NCI-H1092 treated with DMSO at 0.1 percent for 48 hours (cell line): ENCODE measurements at regions not wholly inside any gene's neighbourhood (a gene's known extent, or its start where the extent isn't known, plus 50 kb on each side); places are given as distances from the start of the nearest gene placed in this dataset.
"Not testable (repeated sequence)": the region's sequence is repeated elsewhere in the genome, so short reads cannot be mapped to it uniquely, and the experiment has no call there.

Experiments
- DNase-seq: peaks from one replicate; lab custom pipeline; 2025; lab: John Stamatoyannopoulos, UW

DNA sequence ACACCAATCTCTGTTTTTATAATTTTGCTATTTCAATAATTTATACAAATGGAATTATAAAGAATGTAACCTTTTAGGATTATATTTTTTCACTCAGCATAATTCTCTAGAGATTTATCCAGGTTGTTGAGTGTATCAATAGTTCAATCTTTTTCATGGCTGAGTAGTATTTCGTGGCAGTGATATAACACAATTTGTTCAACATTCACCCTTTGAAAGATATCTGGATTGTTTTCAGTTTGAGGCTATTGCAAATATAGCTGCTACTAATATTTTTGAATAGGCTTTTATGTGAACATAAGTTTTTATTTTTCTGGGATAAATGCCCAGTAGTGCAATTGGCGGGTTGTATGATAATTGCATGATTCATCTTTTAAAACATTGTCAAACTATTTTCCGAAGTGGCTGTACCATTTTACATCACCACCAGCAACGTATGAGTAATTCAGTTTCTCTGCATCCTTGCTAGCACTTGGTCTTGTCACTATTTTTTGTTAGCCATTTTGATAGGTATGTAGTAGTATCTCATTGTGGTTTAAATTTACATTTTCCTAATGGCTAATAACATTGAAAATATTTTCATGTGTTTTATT lies 55.6 kb upstream of the ABCD3 start:
- no peak for DNase-seq

GRCh38 chr1:94358630-94359599 lies 59.3 kb upstream of the ABCD3 start:
- no peak for DNase-seq

- no peak for DNase-seq
Observed at GRCh38 chr1:94357661-94358060, 60.5 kb upstream of the ABCD3 start.

DNA sequence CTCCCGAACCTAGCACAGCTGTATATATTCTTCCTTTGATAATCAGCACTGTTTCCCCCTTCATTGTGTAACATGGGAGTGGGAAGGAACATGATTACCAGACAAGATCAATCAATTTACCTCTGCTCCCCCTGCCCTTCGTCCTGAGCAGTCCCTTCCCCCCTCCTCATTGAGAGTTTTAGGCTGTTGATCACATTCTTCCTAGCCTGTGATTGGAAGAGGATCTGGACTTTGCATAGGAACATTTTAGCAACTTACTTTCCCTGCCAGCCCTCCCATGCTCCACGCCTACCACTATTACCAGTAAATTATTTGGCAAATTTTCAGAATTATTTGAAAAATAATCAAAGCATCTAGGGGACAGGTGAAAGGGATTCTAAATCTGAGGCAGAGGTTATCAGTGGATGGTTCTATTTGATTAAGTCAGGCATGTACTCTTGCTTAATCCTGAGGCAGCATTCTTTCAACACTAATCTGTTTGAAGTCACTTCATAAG lies 62.7 kb upstream of the ABCD3 start:
- DNase-seq: no peak

DNA sequence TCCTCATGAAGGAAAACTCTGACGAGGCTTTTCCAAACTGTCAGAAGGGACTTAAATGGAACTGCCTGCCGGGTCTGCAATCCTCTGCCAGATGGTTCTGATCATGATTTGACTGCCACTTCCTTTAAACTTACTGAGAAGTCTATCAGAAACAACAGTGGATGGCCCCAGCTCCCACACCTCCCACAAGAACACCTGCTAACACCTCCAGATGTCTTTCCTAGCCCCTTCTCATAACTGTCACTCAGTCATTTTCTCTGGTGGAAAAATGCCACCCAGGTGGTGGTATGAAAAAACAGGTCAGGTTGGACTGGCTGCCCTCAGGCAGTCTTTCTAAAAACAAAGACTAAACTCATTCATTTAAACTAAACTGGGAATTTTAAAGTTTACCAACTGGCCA lies 66.7 kb upstream of the ABCD3 start:
- DNase-seq: no peak

GRCh38 chr1:94350350-94350924 lies 67.8 kb upstream of the ABCD3 start:
- no peak for DNase-seq

DNA sequence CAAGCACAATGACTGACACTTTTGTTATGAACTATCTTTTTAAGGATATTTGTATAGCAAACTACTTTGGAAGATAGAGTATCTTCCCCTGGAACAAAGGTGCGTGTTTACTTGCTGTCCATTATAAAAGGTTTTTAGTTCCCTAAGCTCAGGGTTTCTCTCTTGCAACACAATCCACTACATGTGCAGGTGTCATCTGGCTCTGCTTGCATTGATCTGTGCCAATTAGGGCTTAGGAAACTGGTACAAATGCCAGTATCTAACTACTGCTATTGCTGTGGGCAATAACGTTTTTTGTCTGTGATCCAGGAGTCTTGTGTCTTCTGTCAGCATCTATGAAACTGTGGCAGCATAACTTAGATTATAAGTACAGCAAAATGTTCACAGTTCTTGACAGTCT lies 68.3 kb upstream of the ABCD3 start:
- no peak for DNase-seq

- not testable (repeated sequence) for DNase-seq
Observed at GRCh38 chr1:94348386-94348785, 69.8 kb upstream of the ABCD3 start.

- DNase-seq: no peak
Observed at GRCh38 chr1:94345148-94345721, 73.0 kb upstream of the ABCD3 start.

DNA sequence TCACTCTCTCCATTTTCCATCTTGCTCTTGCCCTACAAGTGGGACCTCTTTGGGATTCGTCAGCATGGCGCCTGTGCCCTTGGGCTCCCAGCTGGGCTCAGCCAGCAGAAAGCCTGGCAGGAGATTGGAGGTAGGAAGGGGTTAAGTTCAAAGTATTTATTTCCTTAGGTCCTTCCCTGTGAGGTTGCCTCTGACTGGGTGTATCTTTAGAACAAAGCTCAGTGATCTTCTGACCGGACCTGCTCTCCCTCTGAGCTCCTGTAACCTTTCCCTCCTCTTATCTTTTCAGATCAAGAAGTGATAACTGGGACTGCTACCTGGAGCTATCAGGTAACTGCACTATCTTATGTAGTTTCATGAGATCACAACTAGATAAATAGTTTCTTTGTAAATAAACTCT lies 75.8 kb upstream of the ABCD3 start:
- DNase-seq: no peak

DNA sequence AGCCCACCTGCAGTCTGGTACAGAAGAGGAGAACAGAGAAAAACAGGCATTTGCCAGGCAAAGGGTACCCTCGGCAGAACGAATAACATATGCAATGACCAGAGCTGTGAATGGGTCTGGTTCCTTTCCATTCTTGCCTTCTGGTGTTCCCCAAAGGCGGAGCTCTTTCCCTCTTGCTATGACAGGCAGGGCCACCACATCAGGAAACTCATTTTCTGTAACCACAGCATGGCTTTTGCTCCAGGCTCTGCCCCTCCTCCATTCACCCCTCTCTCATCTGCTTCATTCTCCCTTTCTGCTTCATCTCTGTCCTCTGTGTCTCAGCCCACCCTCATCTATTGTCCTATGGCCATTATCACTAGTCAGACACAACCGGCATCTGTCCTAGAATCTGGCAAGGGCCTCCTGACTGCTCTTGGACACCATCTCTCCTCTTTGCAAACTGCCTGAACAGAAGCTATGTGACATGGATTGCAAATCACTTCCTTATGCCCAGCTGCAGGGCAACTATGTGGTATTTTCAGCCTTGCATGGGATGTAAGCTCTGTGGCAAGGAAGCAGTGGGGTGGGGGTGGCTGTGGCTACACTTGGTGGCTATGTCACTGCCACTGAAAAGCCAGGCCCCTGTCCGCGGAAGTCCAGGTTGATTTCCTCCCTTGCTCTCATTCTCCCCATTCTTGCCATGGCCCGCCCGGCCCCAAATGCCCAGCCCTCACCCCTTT lies 78.8 kb upstream of the ABCD3 start:
- no peak for DNase-seq

GRCh38 chr1:94336991-94337390 lies 81.2 kb upstream of the ABCD3 start:
- DNase-seq: no peak

DNA sequence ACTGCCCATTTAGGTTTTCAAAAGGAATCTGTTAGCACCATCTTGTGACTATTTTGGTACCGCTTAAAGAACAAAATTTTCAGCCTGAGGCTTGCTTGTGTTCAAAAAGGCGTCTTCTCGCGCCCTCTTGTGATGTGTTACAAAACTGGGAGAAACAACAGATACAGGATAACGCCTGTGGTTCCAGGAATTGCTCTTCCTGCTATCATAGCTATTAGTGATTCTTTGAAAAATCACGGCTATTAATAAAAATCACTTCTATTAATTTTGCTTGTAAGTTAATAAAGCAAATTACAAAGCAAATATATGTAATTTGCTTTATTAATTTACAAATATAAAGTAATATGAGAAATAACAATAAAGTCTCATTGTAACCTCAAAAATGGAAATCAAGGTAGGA lies 82.2 kb upstream of the ABCD3 start:
- DNase-seq: peak; percentile 81

DNA sequence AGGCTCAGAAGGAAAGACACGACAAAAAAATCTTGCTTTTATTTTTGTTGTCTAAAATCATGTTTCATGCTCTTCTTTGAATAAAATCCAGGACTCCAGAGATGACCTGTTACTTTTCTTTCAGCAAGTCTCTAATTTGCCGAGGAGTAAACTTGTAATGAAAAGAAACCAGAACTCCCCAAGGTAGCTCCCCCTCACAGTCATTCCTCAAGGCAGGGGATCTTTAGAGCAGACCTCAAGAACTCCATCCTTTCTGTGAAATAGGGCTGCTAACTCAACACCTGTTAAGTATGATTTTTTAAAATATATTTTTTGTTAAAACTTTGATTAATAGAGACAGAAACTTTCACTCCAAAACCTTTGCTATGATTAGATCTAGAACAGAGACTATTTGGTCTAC lies 82.7 kb upstream of the ABCD3 start:
- DNase-seq: no peak

DNA sequence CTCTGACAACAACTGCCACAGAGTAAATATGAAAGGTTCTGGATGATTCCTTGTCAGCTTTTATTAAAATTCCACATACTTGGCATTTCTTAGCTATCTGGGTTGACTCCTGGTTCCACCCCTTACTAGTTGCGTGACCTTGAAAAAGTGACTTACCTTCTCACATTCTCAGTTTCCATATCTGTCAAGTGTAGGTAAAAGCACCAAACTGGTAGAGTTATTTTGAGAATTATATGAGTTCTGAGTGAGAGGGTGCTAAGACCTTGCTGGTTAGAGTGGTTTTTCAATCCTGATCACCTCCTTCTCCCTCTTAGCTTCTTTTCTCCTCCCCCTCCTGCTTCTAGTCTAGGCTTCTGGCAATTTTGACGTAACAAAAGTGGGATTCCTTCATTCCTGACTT lies 83.4 kb upstream of the ABCD3 start:
- DNase-seq: no peak

DNA sequence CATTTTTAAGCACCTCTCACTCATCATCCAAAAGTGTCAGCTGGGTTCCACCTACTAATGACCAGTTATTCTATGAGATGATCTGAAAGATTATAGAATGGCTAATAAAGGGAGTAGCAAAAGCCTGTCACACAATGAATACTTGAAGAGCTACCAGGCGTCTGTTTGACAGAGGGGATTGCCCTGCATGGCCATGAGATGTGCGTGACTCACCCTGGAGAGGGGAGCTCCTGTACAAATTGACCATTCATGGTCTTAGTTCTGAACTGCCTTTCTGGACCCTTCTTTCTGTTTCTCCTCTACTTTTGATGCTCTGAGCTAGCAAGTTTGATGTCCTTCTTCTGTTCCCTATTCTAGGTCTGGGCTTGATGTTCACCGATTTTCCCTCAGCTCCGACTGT lies 85.2 kb upstream of the ABCD3 start:
- DNase-seq: peak; percentile 29

- no peak for DNase-seq
Observed at GRCh38 chr1:94332516-94332915, 85.7 kb upstream of the ABCD3 start.

GRCh38 chr1:94329986-94330385 lies 88.2 kb upstream of the ABCD3 start:
- DNase-seq: no peak

DNA sequence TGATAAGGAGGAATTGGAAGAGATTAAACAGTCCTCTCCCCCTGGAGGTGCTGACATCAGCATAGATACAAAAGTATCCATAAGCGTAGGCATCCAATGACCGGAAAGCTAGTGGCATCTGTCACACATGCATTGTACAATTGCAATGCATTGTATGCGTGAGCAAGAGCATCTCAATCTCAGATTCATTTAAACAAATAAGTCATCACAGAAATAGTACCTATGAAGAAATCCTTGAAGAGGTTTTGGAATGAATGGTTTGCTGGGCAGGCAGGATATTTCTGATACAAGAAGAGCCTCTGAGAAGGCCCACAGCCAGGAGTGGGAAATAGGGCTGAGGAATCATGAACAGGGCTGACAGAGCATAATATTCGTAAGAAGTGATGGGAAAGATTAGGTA lies 88.9 kb upstream of the ABCD3 start:
- DNase-seq: no peak

- no peak for DNase-seq
Observed at GRCh38 chr1:94327001-94327690, 89.8 kb upstream of the ARHGAP29 start.

DNA sequence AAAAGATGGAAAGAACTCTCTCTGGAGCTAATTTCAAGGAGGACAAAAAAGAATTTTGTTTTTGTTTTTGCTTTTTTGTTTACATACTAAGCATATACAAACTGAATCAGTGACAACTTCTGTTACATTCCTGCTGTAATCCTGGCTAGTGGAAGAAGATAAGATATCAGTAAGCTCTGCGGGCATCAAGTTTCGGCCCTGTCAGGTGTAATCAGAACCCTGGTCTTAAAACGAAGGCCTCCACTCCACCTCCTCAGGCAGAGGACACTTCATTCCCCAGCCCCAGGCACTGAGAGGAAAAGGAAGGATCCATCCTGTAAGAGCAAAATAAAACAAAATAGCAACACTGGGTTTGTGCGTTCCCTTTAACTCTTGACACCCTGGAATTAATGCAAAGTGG lies 88.9 kb upstream of the ARHGAP29 start:
- no peak for DNase-seq
